ENCODE measurements at regions not wholly inside any gene's neighbourhood (a gene's known extent, or its start where the extent isn't known, plus 50 kb on each side); places are given as distances from the start of the nearest gene placed in this dataset.
"Not testable (repeated sequence)": the region's sequence is repeated elsewhere in the genome, so short reads cannot be mapped to it uniquely, and the experiment has no call there.

DNA sequence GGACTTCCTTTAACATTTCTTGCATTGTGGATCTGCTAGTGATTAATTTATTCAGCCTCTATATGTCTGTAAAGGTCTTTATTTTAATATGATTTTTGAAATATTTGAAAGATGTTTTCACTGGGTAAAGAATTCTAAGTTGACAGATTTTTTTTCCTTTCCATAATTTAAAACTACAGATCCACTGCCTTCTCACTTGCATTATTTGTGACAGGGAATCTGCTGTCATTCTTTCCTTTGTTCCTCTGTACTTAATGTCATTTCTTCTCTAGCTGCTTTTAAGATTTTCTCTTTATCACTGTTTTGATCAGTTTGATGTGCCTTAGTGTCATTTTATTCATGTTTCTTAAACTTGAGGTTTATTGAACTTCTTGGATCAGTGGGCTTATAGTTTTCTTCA is 159.9 kb downstream of the CYB561 start:
- peaks cover 30% of the 10 kb centered on the region for H3K9me3 ChIP-seq
- ATAC-seq (no peak), DNase-seq (ENCODE audit: low read depth in 1 of 2, low spot score in 1 of 2) (peak in 1 of 2 experiments; percentile 18), FAIRE-seq (no peak)
- no peak overlapping the region for H3K4me2 ChIP-seq
- POLR2A ChIA-PET, result no interaction called here
- TF ChIP-seq, protein P1, sequence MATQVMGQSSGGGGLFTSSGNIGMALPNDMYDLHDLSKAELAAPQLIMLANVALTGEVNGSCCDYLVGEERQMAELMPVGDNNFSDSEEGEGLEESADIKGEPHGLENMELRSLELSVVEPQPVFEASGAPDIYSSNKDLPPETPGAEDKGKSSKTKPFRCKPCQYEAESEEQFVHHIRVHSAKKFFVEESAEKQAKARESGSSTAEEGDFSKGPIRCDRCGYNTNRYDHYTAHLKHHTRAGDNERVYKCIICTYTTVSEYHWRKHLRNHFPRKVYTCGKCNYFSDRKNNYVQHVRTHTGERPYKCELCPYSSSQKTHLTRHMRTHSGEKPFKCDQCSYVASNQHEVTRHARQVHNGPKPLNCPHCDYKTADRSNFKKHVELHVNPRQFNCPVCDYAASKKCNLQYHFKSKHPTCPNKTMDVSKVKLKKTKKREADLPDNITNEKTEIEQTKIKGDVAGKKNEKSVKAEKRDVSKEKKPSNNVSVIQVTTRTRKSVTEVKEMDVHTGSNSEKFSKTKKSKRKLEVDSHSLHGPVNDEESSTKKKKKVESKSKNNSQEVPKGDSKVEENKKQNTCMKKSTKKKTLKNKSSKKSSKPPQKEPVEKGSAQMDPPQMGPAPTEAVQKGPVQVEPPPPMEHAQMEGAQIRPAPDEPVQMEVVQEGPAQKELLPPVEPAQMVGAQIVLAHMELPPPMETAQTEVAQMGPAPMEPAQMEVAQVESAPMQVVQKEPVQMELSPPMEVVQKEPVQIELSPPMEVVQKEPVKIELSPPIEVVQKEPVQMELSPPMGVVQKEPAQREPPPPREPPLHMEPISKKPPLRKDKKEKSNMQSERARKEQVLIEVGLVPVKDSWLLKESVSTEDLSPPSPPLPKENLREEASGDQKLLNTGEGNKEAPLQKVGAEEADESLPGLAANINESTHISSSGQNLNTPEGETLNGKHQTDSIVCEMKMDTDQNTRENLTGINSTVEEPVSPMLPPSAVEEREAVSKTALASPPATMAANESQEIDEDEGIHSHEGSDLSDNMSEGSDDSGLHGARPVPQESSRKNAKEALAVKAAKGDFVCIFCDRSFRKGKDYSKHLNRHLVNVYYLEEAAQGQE (IDR thresholded peaks at IDR 0.05), result no peak
- TF ChIP-seq CHD2 (IDR thresholded peaks at IDR 0.05; ENCODE audit: low read length, partially characterized antibody) (no peak), MAZ (IDR thresholded peaks at IDR 0.05; ENCODE audit: borderline replicate concordance, low read depth, low read length) (no peak), EP300 (IDR thresholded peaks at IDR 0.05) (no peak), CBX2 (IDR thresholded peaks at IDR 0.05; ENCODE audit: borderline replicate concordance, low read depth) (no peak), ZSCAN20 (CRISPR knock-in tag; IDR thresholded peaks at IDR 0.05) (no peak), EHMT2 (IDR thresholded peaks at IDR 0.05; ENCODE audit: low read depth) (no peak), PHF8 (IDR thresholded peaks at IDR 0.05; ENCODE audit: borderline replicate concordance, low read depth) (no peak), NPAS2 (CRISPR knock-in tag; IDR thresholded peaks at IDR 0.05; ENCODE audit: borderline replicate concordance) (no peak)
- TF ChIP-seq, protein P2, sequence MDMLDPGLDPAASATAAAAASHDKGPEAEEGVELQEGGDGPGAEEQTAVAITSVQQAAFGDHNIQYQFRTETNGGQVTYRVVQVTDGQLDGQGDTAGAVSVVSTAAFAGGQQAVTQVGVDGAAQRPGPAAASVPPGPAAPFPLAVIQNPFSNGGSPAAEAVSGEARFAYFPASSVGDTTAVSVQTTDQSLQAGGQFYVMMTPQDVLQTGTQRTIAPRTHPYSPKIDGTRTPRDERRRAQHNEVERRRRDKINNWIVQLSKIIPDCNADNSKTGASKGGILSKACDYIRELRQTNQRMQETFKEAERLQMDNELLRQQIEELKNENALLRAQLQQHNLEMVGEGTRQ (IDR thresholded peaks at IDR 0.05), result no peak
- TF ChIP-seq, protein P3, sequence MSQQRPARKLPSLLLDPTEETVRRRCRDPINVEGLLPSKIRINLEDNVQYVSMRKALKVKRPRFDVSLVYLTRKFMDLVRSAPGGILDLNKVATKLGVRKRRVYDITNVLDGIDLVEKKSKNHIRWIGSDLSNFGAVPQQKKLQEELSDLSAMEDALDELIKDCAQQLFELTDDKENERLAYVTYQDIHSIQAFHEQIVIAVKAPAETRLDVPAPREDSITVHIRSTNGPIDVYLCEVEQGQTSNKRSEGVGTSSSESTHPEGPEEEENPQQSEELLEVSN (IDR thresholded peaks at IDR 0.05; ENCODE audit: borderline replicate concordance, low read depth), result no peak
- CTCF ChIA-PET, result no interaction called here
- no peak overlapping the region for H3K4me3 ChIP-seq
- no peaks in the 10 kb centered on the region for H3K4me1 ChIP-seq
- H3K27ac ChIP-seq, result no peak overlapping the region

DNA sequence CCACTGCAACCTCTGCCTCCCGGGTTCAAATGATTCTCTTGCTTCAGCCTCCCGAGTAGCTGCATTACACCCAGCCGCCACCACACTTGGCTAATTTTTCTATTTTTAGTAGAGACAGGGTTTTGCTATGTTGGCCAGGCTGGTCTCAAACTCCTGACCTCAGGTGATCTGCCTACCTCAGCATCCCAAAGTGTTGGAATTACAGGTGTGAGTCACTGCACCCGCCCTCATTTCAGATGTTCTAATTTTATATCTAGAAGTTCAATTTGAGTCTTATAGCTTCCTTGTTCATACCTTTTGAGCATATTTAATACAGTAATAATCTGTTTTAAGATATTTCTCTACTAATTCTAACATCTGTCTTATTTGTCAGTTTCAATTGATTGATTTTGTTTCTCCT is 159.1 kb downstream of the CYB561 start:
- DNase-seq (ENCODE audit: low read depth in 1 of 2, low spot score in 1 of 2); POLR2A ChIA-PET; ATAC-seq; H3K27ac ChIP-seq; FAIRE-seq; H3K4me1 ChIP-seq; H3K4me3 ChIP-seq; H3K4me2 ChIP-seq: not testable (repeated sequence)
- 95% methylated on average over 4 of the region's 4 CpGs for WGBS (ENCODE audit: missing lambda C conversion rate)
- peaks cover 30% of the 10 kb centered on the region for H3K9me3 ChIP-seq
- CTCF ChIA-PET, result interaction anchor here (0.8 to 1.2 kb wide), 2 partner anchors 12 to 120 kb away, joined by 3 to 5 read pairs; no protein-coding TSS in a partner anchor

DNA sequence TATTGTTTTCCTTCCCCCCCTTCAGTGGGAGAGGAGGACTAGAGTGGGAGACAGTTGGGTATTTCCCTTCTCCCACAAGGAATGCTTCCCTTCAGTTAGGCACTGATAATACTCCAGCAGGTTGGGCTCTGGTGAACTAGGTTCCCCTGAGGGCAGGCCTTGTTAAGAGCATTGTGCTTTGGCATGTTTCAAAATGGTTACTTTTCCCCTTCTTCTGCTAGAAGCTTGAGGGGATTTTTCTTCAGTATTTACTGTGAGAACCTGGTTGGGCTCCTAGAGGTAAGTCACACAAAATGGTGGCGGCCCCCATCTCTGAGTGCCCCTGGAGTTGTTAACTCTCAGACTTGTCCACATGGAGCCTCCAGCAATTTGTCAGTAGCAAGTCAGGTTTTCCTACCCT is 156.2 kb downstream of the CYB561 start:
- TF ChIP-seq HDAC2 (IDR thresholded peaks at IDR 0.05) (no peak), NPAS2 (CRISPR knock-in tag; IDR thresholded peaks at IDR 0.05; ENCODE audit: borderline replicate concordance) (no peak), ZSCAN20 (CRISPR knock-in tag; IDR thresholded peaks at IDR 0.05) (no peak), NFE2L2 (conservative IDR thresholded peaks at IDR 0.05; ENCODE audit: low read length) (no peak), NR3C1 (IDR thresholded peaks at IDR 0.05) (no peak), FOSB (CRISPR knock-in tag; IDR thresholded peaks at IDR 0.05) (no peak), RCOR1 (IDR thresholded peaks at IDR 0.05; ENCODE audit: low read depth, low read length) (no peak), EHF (CRISPR knock-in tag; IDR thresholded peaks at IDR 0.05) (no peak), TP53 (CRISPR knock-in tag; IDR thresholded peaks at IDR 0.05) (no peak), HOXB5 (CRISPR knock-in tag; IDR thresholded peaks at IDR 0.05) (no peak), EHMT2 (IDR thresholded peaks at IDR 0.05; ENCODE audit: low read depth) (no peak)
- TF ChIP-seq, protein P4, sequence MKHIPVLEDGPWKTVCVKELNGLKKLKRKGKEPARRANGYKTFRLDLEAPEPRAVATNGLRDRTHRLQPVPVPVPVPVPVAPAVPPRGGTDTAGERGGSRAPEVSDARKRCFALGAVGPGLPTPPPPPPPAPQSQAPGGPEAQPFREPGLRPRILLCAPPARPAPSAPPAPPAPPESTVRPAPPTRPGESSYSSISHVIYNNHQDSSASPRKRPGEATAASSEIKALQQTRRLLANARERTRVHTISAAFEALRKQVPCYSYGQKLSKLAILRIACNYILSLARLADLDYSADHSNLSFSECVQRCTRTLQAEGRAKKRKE (CRISPR knock-in tag; IDR thresholded peaks at IDR 0.05; ENCODE audit: low read depth), result no peak
- TF ChIP-seq, protein P5, sequence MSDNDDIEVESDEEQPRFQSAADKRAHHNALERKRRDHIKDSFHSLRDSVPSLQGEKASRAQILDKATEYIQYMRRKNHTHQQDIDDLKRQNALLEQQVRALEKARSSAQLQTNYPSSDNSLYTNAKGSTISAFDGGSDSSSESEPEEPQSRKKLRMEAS (IDR thresholded peaks at IDR 0.05), result no peak
- TF ChIP-seq, protein P6, sequence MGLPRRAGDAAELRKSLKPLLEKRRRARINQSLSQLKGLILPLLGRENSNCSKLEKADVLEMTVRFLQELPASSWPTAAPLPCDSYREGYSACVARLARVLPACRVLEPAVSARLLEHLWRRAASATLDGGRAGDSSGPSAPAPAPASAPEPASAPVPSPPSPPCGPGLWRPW (IDR thresholded peaks at IDR 0.05), result no peak
- CTCF ChIA-PET, result interaction anchor here (1.5 kb wide), 1 partner anchor 9 kb away, joined by 4 read pairs; no protein-coding TSS in a partner anchor
- H3K9me3 ChIP-seq, result peaks cover 26% of the 10 kb centered on the region
- ATAC-seq, result no peak
- 80% methylated on average over 1 of the region's 1 CpG for WGBS (ENCODE audit: missing lambda C conversion rate)
- no peak for DNase-seq (ENCODE audit: low read depth in 1 of 2, low spot score in 1 of 2)
- H3K4me1 ChIP-seq, result peaks cover 12% of the 10 kb centered on the region
- POLR2A ChIA-PET, result no interaction called here
- no peak for FAIRE-seq
- no peak overlapping the region for H3K4me3 ChIP-seq
- H3K4me2 ChIP-seq, result no peak overlapping the region
- no peak overlapping the region for H3K27ac ChIP-seq

Data from A549 (cell line).